CD4-positive, CD25-positive, alpha-beta regulatory T cell (primary cell): ENCODE measurements at regions not wholly inside any gene's neighbourhood (a gene's known extent, or its start where the extent isn't known, plus 50 kb on each side); places are given as distances from the start of the nearest gene placed in this dataset.

Source experiments
- ATAC-seq, 2 donors: fragments of 150-1000 bp; cut with Tn5 transposase; one replicate each; pipeline ENCODE4 v1.10.0; 2021; ENCODE audit warnings: low read depth in 2 of 2, moderate number of reproducible peaks in 2 of 2, moderate library complexity in 1 of 2
- DNase-seq, 3 donors: peaks; one replicate each; pipeline versions ENCODE4 v3.0.0 to v3.0.0-alpha.2; 2012 to 2022; ENCODE audit warnings: mixed read lengths in 1 of 3
- H3K27ac ChIP-seq: one replicate; pipeline ENCODE4 v1.7.0; 2013; ENCODE audit warnings: mild to moderate bottlenecking, low read length; ENCODE audit not compliant: insufficient read depth, poor library complexity, severe bottlenecking
- H3K27me3 ChIP-seq: one replicate; pipeline ENCODE4 v1.7.0; 2013; ENCODE audit warnings: low read length; ENCODE audit not compliant: control insufficient read depth, insufficient read depth
- H3K36me3 ChIP-seq: one replicate; pipeline ENCODE4 v1.7.0; 2013; ENCODE audit warnings: mild to moderate bottlenecking, low read length, moderate library complexity; ENCODE audit not compliant: control insufficient read depth, insufficient read depth
- H3K4me1 ChIP-seq: 2 replicates; pipeline ENCODE4 v1.7.0; 2013; ENCODE audit warnings: mild to moderate bottlenecking, low read length; ENCODE audit not compliant: insufficient read depth, control insufficient read depth, poor library complexity, severe bottlenecking
- H3K4me3 ChIP-seq: one replicate; pipeline ENCODE4 v1.7.0; 2013; ENCODE audit warnings: low read depth, mild to moderate bottlenecking, low read length, moderate library complexity
- H3K9me3 ChIP-seq, 2 experiments: 1 replicate in 1 of 2; 2 replicates in 1 of 2; pipeline ENCODE4 v1.7.0; 2013; ENCODE audit warnings: low read length in 2 of 2, mild to moderate bottlenecking in 1 of 2, moderate library complexity in 1 of 2; ENCODE audit not compliant: control insufficient read depth in 2 of 2
- H3K27ac Mint-ChIP-seq, 3 donors: one replicate each; pipeline ENCODE4 v1.8.0; 2020 to 2022; ENCODE audit warnings: mild to moderate bottlenecking in 3 of 3, mixed read lengths in 3 of 3, moderate library complexity in 2 of 3
- H3K27me3 Mint-ChIP-seq: one replicate; pipeline ENCODE4 v1.8.0; 2022; ENCODE audit warnings: mild to moderate bottlenecking, mixed read lengths
- H3K36me3 Mint-ChIP-seq: one replicate; pipeline ENCODE4 v1.8.0; 2020; ENCODE audit warnings: mixed read lengths
- H3K4me1 Mint-ChIP-seq, 4 donors: one replicate each; pipeline ENCODE4 v1.8.0; 2020 to 2022; ENCODE audit warnings: mixed read lengths in 4 of 4, mild to moderate bottlenecking in 1 of 4
- H3K4me3 Mint-ChIP-seq, 4 donors: one replicate each; pipeline ENCODE4 v1.8.0; 2020 to 2022; ENCODE audit warnings: mild to moderate bottlenecking in 4 of 4, mixed read lengths in 4 of 4, moderate library complexity in 3 of 4
- H3K9me3 Mint-ChIP-seq, 7 donors: one replicate each; pipeline ENCODE4 v1.8.0; 2020 to 2022; ENCODE audit warnings: mixed read lengths in 7 of 7, mild to moderate bottlenecking in 3 of 7, moderate library complexity in 2 of 7

DNA sequence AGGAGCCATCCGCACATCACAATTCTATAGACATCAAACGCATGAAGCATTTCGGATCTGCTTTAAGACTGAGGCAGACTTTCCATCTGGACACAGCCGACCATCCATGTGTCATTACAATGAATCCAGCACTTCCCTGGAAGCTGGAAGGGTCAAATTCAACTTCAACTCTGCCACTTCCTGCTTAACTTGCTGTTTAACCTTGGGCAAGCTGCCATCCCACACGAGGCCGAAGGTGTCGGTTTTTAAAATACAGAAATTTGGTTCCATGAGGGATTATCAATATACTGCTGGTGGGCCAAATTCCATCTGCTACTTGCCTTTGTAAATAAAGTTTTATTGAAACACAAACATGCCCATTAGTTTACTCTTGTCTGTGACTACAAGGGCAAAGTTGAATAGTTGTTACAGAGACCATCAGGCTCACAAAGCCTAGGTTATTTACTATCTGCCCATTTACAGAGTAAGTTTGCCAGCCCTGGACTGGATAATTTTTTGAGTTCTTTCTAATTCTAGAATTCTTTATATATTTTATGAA lies 134.6 kb downstream of the FAM204A start:
- Mint-ChIP-seq H3K4me3 (no peak overlapping the region), H3K27me3 (peaks cover 19% of the 10 kb centered on the region), H3K9me3 (peaks cover 0 to 2% (median 0%) of the 10 kb centered on the region in 7 donors), H3K4me1 (no peaks in the 10 kb centered on the region), H3K27ac (no peak overlapping the region), H3K36me3 (no peaks in the 10 kb centered on the region)
- DNase-seq (no peak), ATAC-seq (no peak)
- Histone ChIP-seq H3K4me3 (no peak overlapping the region), H3K9me3 (no peaks in the 10 kb centered on the region), H3K36me3 (no peaks in the 10 kb centered on the region), H3K27ac (no peak overlapping the region), H3K4me1 (no peaks in the 10 kb centered on the region), H3K27me3 (peaks cover 7% of the 10 kb centered on the region)

DNA sequence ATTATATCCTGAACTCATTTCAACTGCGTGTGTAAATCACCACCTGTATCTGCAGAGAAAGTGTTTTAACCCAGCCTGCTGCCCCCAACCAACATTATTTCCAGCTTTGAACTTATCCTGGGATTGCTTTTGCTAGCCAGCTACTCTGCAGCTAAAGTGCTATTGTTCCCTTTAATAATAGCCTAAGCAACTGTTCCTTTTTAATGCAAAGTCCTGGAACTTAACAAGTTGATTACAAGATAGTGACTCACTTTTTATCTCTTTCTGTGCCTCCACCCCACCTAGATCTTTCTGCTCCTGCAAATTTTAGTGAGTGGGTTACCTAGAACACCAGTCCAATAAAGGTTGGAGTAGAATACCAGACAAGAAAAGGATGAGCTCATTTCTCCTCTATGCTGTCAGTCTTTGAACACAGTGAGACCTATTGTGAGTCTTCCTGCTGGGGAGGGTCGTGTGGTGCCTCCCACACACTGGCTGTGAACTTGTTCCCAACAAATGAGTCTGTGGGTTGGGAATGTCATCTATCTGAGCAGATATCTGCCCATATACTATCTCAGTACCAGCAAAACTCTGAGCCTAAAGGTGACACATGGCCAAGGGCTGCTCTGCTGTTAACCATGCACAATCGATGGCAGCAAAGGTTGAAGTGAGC lies 137.7 kb downstream of the FAM204A start:
- no peak for ATAC-seq
- H3K4me3 Mint-ChIP-seq, result no peak overlapping the region
- H3K36me3 ChIP-seq, result no peaks in the 10 kb centered on the region
- no peaks in the 10 kb centered on the region for H3K9me3 ChIP-seq
- no peak overlapping the region for H3K27ac Mint-ChIP-seq
- peaks cover 13% of the 10 kb centered on the region for H3K27me3 Mint-ChIP-seq
- H3K4me3 ChIP-seq, result no peak overlapping the region
- H3K27ac ChIP-seq, result no peak overlapping the region
- H3K9me3 Mint-ChIP-seq, result peaks cover 0 to 4% (median 1%) of the 10 kb centered on the region in 7 donors
- no peaks in the 10 kb centered on the region for H3K4me1 ChIP-seq
- H3K36me3 Mint-ChIP-seq, result no peaks in the 10 kb centered on the region
- DNase-seq, result no peak
- H3K4me1 Mint-ChIP-seq, result no peaks in the 10 kb centered on the region
- peaks cover 13% of the 10 kb centered on the region for H3K27me3 ChIP-seq

DNA sequence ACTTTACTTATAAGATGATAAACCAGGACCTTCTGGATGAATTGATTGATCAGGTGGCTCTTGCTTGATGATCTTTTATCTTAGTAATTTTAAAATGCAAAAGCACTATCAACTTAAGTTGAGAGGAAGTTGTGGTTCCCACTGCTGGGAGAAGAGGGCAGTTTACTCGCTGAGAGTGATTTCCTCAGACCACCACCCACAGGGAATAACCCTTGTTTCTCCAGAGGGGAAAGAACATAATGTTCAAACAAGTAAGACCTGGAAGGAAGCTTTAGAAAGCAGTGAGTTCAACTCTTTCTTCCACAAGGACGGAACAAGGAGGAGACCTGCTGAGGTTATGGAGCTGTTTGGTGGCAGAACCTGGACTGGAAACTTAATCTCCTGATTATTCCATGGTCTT lies 138.7 kb downstream of the FAM204A start:
- Mint-ChIP-seq H3K27me3 (peaks cover 15% of the 10 kb centered on the region), H3K4me3 (no peak overlapping the region), H3K27ac (no peak overlapping the region), H3K9me3 (peaks cover 0 to 4% (median 1%) of the 10 kb centered on the region in 7 donors), H3K4me1 (no peaks in the 10 kb centered on the region), H3K36me3 (no peaks in the 10 kb centered on the region)
- no peak overlapping the region for H3K27ac ChIP-seq
- H3K9me3 ChIP-seq, result no peaks in the 10 kb centered on the region
- DNase-seq (no peak), ATAC-seq (no peak)
- no peaks in the 10 kb centered on the region for H3K4me1 ChIP-seq
- no peaks in the 10 kb centered on the region for H3K36me3 ChIP-seq
- peaks cover 9% of the 10 kb centered on the region for H3K27me3 ChIP-seq
- no peak overlapping the region for H3K4me3 ChIP-seq

DNA sequence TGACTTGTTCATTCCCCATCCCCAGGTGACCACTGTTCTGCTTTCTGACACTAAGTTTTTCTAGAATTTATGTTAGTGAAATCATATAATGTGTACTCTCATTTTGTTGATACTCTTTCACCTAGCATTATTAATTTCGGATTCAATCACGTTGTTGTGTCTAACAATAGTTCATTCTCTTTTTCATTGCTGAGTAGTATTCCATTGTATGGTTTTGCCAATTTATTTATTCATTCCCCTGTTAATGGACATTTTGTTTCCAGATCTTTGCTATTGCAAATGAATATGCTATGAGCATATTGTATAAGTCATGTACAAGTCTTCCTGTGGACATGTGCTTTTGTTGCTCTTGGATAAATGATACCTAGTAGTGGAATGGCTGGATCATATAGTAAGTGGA lies 146.4 kb downstream of the FAM204A start:
- peaks cover 0 to 10% (median 3%) of the 10 kb centered on the region in 7 donors for H3K9me3 Mint-ChIP-seq
- Histone ChIP-seq H3K4me1 (no peaks in the 10 kb centered on the region), H3K36me3 (no peaks in the 10 kb centered on the region), H3K4me3 (no peak overlapping the region), H3K27ac (no peak overlapping the region), H3K27me3 (no peaks in the 10 kb centered on the region), H3K9me3 (peaks cover 2 to 3% of the 10 kb centered on the region in 2 experiments)
- peak overlapping the region in 1 of 3 donors; percentile 40 for H3K27ac Mint-ChIP-seq
- H3K4me3 Mint-ChIP-seq, result no peak overlapping the region
- H3K4me1 Mint-ChIP-seq, result no peaks in the 10 kb centered on the region
- peaks cover 4% of the 10 kb centered on the region for H3K27me3 Mint-ChIP-seq
- DNase-seq, result no peak
- no peak for ATAC-seq
- H3K36me3 Mint-ChIP-seq, result no peaks in the 10 kb centered on the region

DNA sequence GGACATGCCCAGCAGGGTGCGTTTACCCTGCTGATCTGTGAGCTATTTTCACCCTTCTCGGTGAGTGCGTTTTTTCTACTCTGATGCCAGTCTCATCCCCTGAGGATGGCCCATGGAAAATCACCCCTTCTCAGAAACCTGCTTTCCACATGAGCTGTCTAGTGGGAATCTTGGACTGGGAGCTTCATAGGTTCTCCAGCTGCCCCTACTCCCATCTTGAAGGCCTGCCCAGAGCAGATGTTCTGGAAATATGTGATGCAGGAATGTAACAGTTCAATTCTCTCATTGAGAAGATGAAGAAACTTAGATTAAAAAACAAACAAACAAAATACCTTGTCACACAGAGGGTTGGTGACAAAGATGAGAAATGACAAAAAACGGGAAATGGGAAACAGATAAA lies 146.9 kb upstream of the RAB11FIP2 start:
- peaks cover 2 to 3% of the 10 kb centered on the region in 2 experiments for H3K9me3 ChIP-seq
- H3K4me1 Mint-ChIP-seq, result no peaks in the 10 kb centered on the region
- H3K4me3 ChIP-seq, result no peak overlapping the region
- H3K27ac Mint-ChIP-seq, result no peak overlapping the region
- H3K36me3 Mint-ChIP-seq, result no peaks in the 10 kb centered on the region
- ATAC-seq, result no peak
- H3K27me3 ChIP-seq, result no peaks in the 10 kb centered on the region
- no peak overlapping the region for H3K4me3 Mint-ChIP-seq
- H3K9me3 Mint-ChIP-seq, result peaks cover 0 to 5% (median 2%) of the 10 kb centered on the region in 7 donors
- no peak for DNase-seq
- H3K36me3 ChIP-seq, result no peaks in the 10 kb centered on the region
- H3K27ac ChIP-seq, result no peak overlapping the region
- no peaks in the 10 kb centered on the region for H3K27me3 Mint-ChIP-seq
- no peaks in the 10 kb centered on the region for H3K4me1 ChIP-seq

DNA sequence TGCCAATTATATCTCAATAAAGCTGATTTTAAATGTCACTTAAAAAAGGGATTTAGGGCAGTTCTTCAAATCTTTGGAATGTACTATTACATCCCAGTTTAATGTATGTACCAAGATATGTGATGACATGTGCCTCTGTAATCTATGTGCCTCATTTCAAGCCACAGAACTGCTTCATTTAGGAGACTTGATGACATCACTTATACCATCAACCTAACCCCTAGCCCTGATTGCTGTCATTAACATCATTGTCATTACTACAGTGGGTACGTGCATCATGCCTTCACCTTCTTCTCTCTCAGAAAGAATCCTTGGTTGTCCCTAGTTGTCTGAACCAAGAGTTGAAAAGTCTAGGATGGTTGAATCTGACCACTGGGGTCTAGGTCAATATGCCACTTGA lies 134.3 kb upstream of the RAB11FIP2 start:
- Mint-ChIP-seq H3K4me3 (no peak overlapping the region), H3K4me1 (no peaks in the 10 kb centered on the region), H3K9me3 (peaks cover 0 to 11% (median 5%) of the 10 kb centered on the region in 7 donors), H3K27ac (no peak overlapping the region), H3K36me3 (no peaks in the 10 kb centered on the region), H3K27me3 (peaks cover 5% of the 10 kb centered on the region)
- Histone ChIP-seq H3K4me3 (no peak overlapping the region), H3K27me3 (no peaks in the 10 kb centered on the region), H3K27ac (no peak overlapping the region), H3K9me3 (no peaks in the 10 kb centered on the region), H3K36me3 (no peaks in the 10 kb centered on the region), H3K4me1 (no peaks in the 10 kb centered on the region)
- no peak for ATAC-seq
- no peak for DNase-seq

GRCh38 chr10:118175148-118175547 lies 128.4 kb upstream of the RAB11FIP2 start:
- no peaks in the 10 kb centered on the region for H3K36me3 ChIP-seq
- no peaks in the 10 kb centered on the region for H3K4me1 ChIP-seq
- H3K4me3 ChIP-seq, result no peak overlapping the region
- peaks cover 5% of the 10 kb centered on the region for H3K27me3 Mint-ChIP-seq
- DNase-seq (no peak), ATAC-seq (no peak)
- no peaks in the 10 kb centered on the region for H3K9me3 ChIP-seq
- H3K9me3 Mint-ChIP-seq, result peaks cover 0 to 7% (median 2%) of the 10 kb centered on the region in 7 donors
- no peak overlapping the region for H3K4me3 Mint-ChIP-seq
- no peaks in the 10 kb centered on the region for H3K4me1 Mint-ChIP-seq
- H3K27ac ChIP-seq, result no peak overlapping the region
- no peak overlapping the region for H3K27ac Mint-ChIP-seq
- H3K36me3 Mint-ChIP-seq, result no peaks in the 10 kb centered on the region
- H3K27me3 ChIP-seq, result peaks cover 2% of the 10 kb centered on the region

DNA sequence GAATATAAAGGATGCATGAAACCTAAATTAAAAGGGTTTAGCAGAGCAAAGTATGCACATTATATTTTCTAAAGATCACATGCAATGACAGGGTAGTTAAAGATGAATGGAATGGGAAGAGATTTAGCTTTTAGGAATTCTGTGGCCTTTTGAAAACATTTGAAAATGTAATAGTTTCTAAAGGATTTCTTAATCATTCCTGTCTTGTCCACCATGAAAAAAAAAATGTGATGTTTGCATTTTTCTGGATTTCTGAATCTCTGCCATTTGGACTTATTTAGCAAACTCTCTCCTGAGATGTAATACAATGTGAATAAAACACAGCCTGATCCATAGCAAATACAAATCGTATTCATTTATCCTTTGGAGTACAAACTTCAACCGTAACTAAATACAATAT lies 126.6 kb upstream of the RAB11FIP2 start:
- no peak overlapping the region for H3K4me3 Mint-ChIP-seq
- H3K36me3 Mint-ChIP-seq, result no peaks in the 10 kb centered on the region
- no peaks in the 10 kb centered on the region for H3K36me3 ChIP-seq
- ATAC-seq (no peak), DNase-seq (no peak)
- H3K27ac ChIP-seq, result no peak overlapping the region
- no peak overlapping the region for H3K4me3 ChIP-seq
- no peak overlapping the region for H3K27ac Mint-ChIP-seq
- peaks cover 2% of the 10 kb centered on the region for H3K27me3 ChIP-seq
- H3K27me3 Mint-ChIP-seq, result no peaks in the 10 kb centered on the region
- H3K9me3 Mint-ChIP-seq, result peaks cover 0 to 6% (median 0%) of the 10 kb centered on the region in 7 donors
- H3K4me1 ChIP-seq, result no peaks in the 10 kb centered on the region
- no peaks in the 10 kb centered on the region for H3K9me3 ChIP-seq
- no peaks in the 10 kb centered on the region for H3K4me1 Mint-ChIP-seq
